Bone marrow (tissue), 2 donors: ENCODE measurements at regions not wholly inside any gene's neighbourhood (a gene's known extent, or its start where the extent isn't known, plus 50 kb on each side); places are given as distances from the start of the nearest gene placed in this dataset.

Experiments
- DNase-seq, 2 donors: peaks; one replicate each; lab custom pipeline; 2025; lab: John Stamatoyannopoulos, UW

DNA sequence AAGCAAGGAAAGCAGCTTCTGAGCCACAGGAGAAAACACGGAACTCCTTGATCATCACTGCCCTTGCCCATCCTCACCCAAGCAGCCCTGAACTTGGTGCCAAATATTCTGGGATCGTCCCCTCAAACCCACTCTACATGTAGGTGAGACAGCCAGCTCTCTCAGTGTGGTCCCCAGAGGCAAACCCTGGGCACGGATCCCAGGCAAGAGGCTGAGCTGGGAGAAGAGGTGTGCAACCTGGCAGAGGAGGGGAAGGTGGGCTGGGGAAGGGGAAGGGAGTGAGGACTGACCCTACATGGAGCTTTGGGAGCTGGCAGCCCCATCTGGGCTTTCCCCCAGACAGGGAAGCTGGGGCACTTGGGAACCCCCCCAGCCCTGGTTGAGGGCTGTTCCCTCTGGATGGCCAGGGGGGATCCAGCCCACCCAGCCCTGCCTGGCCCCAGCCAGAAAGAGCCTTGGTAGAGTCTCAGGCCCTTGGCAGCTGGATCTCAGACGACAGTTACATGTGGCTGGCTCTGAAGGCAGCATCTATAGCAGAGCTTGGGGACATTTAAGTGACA, 186.2 kb upstream of the CST7 start:
- no peak for DNase-seq

DNA sequence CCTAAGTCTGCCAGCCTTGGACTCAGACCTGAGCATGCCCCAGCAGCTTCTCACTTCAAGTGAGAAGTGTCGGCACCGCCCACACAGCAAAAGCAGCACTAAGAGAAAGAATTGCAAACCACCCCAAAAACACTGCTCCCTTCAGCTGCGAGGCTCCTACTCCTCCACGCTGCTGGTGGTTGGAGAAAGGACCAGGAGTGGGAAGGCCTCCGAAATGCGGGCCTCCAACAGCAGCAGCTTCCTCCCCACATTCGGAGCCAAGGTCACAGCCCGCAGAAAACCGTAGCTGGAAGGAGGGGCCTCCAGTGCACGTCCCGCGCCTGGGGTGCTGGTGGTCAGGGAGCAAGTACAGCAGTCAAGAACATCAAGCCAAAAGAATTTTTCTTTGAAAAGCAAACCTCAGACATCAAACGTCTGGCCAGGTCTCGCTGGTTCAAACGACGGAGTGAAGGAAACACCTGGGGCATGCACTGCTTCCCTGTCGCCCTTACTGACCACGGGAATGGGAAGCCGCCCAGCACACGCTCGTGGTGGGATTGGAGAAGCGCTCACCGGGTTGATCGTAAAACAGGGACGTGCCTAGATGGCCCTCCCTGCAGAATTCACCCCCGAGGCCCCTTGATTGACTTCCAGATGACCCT, 185.6 kb upstream of the CST7 start:
- no peak for DNase-seq

DNA sequence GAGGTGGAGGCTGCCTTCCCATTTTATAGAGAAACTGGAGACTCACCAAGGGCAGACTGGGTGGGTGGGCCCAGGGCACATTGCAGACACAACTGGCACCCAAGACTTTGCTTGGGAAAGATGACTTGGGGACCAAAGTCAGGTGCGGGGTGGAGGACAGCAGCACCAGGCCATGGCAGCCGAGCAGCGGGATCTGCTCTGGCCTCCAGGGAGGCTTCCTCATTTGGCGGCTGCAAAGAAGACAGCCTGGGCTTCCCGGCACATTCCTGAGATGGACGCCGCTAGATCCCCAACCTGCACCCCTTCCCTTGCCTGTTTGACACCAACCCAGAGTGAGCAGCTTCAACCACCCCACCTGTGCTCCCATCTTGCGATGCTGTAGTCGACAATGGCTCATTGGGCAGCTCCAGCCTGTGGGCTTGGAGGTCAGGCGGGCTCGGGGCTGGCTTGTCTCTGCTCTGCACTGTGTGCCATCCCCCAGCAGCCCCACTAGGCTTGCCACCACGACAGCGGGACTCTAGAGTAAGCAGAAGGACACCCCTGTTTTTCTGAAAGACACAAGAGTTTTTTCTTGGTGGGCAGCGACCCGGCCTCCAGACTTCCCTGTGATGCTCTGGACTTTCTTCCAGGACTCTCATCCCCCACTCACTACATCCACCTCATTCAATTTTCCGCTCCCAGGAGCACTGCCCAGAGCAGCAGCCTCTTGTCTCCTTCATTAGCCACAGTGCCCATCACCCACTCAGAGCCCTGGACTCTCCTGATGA, 184.9 kb upstream of the CST7 start:
- no peak for DNase-seq

DNA sequence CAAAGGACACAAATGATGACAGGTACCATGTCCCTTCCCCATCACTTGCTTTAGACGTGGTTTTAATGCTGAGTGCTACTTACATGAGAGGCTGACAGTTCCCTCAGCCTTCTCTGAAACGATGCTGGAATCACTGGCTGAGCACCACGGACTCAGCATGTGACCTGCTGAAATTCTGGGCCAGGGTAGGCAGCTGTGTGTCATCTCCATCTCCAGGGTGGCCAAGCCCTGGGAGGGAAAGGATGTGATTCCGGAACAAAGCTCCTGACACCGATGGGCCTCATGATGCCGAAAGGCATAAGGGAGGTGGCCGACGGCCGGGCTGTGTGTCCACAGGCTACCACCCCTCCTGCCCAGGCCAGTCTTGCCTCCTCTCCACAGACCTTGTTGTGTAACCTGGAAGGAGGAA, 184.3 kb upstream of the CST7 start:
- DNase-seq = no peak

DNA sequence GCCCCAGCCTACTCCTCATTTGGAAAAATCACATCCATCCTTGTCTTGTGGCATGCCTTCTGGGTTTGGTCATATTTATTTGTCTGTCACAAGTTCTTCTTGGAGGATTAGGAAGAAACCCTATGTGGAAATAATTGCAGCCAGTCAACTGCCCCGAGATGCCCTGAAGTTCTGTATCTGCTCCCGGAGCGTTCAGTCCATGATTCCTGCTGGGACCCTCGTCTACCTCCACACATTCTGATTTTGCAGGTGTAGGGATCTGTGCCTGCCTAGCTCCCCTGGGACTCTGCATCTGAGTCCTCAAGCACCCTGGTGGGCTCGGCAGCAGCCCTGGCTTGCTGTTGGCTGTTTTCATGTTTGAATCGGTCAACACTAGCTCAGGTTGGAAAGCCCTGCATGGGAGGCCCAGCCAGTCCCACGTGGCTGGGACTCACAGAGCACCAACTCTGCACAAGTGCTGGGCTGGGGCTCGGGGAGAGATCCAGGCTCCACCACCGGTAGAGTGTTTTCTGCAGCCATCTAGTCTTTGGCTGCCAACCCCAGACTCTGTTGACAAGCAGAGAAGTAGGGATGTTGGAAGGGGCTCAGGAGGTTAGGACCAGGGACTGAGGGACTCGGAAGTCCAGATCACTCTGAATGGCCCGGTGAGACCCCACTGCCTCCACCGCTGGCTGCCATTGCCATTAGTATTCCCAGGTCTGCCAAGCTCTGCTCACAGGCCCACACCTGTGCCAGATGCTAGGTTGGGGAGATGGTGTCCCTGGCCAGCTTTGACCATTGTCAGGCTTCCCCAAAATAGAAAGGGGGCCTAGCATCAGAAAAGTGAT, 183.5 kb upstream of the CST7 start:
- no peak for DNase-seq

DNA sequence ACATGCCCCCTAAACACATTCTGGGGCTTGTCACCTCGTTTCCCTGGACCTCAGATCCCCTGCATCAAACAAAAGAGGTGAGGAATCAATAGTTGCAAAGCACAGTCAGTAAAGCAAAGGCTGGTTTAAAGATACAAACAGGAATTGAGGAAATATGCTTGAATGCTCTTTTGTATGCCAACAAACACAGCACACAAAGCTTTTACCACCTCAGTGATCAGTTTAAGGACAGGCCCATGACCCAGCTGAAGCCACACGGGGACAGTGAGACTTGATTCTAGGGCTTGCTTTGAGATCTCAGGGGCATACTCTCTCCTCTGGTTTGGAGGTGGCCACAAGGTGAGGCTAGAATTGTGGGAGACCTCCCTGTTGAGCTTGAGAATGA, 182.9 kb upstream of the CST7 start:
- DNase-seq = no peak

DNA sequence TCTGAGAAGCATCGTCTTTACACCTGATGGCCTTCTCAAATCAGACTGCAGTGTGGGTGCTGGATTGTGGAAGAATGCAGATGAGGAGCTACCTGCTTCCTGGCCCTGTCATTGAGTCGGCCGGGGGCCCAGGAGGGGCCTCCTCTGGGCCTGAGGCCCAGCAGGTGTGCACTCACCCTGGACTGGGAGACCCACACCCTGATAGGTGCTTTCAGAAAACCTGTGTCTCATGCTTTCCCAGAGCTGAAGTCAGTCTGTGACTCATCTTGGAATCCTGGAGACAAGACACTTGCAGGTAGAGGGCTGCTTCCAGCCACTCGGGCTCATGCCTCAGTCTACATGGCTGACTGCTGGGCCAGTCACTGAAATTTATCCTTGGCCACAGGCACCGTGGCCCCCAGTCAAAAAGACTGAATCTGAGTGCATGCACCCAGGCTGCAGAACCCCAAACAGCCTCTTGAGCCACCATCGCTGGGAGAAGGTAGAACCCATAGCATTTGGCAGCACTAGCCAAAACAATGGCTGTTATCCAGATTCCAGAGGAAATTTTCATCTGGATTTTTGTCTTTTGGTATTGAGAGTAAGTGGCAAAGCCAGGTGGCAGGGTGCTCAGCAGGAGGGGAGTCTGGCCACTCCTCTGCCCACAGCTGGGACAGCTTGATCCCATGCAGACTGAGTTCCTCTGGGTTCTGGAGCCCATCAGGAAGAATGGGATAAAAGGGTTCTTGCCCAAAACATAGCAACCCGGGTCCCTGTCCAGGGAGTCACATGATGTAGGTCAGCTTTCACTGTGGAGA, 182.0 kb upstream of the CST7 start:
- DNase-seq = no peak

DNA sequence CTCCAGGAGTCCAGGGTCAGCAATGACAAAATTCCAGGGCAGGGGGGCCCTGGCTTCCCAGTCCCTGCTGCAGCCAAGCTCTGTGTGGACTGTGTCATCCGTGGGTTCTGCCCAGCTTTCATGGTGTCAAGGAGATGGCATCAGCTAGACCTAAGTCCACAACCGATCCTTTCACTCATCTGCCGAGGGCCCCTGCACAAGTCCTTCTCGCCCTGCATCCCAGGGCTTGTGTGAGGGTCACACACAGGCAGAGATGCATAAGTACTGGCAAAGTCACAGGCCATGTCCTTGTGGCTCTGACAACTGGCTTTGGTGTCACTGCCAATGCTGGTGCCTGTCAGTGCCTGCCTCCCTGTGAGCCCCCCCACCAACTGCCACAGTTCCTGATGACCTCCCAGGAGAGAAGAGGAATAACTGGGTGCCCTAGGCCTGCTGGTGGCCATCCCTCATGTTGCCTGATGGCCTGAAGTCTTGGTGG, 181.4 kb upstream of the CST7 start:
- no peak for DNase-seq

DNA sequence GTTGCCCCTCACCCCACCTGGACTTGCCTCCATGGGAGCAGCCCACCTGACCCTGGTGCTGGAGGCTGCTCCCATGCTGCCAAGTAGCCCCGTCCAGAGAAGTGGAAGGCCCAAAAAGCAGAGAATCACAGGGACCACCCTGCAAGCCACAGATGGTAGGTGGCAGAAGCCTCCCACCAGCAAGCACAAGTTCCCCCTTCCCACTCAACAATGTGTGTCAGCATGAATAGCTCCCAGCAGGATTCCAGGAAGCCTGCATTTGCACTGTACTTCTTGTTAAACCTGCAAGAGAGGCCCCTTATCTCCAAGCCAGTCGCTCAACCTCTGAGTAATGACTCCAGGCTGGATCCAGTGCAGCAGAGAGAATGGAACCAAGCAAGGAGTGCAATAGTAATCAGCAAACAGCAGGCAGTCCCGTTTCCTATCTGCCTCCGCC, 180.8 kb upstream of the CST7 start:
- DNase-seq = no peak

DNA sequence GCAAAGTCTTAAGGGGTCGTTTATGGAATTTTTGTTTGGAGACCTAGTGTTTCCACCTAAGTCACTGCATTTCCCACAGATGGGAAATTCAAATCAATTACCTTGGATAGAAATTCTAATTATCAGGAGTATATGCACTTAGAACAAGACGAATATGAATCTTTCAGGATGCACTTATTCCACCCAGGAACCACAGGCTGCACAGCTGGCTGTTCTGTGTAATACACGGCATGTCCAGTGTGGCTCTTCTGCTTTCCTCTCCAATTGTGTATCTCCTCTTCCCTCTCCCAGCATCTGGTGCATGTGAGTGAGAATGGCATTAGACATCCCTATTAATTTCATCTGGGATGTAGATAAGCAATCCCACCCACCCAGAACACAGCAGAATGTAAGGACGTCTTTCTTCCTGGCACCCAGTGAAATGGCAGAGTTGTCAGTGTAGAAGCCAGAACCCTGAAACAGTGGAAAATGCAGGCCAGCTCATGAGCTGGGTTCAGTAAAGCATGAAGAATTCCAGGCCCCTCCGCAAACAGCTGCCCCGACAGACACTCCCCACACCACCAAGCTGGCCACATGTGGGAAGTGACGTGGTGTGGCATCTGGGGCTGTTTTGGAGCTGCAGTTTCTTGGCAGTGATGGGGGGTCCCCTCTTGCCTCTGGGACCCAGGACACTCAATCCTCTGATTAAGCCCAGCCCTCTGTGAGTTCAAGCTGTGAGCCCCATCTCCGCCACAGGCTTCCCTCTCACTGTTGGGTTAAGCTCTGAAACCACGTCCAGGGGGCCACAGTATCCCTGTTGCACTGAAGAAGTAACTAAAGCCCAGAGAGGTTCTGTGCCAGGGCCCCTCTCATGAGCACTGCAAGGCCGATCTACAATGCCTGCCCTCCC, 180.1 kb upstream of the CST7 start:
- no peak for DNase-seq

DNA sequence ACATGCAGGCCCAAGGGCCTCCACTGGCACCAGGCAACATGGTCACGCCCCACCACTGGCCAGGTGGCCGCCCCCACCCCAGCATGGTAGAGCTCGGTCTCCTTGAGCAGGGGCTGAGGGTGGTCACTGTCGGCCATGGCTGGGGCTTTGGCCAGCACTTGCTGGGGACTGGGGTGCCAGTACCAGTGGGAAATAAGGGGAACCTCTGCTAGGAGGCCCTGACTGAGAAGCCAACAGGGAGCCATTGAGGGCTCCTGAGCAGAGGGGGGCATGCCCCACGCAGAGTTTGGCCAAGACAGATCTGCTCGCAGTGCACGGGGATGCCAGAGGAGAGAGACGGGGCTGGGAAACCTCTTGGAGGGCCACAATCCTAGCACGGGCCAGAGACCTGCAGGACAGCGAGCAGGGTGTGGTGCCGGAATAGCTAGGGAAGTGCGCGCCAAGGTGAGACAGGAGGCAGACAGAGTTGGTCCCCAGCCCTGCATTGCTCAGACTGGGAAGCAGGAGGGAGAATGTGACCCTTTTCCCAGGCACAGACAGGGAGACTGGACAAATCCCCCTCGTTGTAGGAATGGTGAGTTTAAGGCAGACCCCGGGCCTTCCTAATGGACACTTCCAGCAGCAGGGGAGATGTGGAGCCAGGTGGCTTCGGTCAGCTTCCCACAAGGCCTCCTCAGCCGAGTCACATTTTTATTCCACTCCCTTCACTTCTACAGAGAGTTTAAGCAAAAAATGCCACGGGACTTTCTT, 179.0 kb upstream of the CST7 start:
- DNase-seq = no peak

DNA sequence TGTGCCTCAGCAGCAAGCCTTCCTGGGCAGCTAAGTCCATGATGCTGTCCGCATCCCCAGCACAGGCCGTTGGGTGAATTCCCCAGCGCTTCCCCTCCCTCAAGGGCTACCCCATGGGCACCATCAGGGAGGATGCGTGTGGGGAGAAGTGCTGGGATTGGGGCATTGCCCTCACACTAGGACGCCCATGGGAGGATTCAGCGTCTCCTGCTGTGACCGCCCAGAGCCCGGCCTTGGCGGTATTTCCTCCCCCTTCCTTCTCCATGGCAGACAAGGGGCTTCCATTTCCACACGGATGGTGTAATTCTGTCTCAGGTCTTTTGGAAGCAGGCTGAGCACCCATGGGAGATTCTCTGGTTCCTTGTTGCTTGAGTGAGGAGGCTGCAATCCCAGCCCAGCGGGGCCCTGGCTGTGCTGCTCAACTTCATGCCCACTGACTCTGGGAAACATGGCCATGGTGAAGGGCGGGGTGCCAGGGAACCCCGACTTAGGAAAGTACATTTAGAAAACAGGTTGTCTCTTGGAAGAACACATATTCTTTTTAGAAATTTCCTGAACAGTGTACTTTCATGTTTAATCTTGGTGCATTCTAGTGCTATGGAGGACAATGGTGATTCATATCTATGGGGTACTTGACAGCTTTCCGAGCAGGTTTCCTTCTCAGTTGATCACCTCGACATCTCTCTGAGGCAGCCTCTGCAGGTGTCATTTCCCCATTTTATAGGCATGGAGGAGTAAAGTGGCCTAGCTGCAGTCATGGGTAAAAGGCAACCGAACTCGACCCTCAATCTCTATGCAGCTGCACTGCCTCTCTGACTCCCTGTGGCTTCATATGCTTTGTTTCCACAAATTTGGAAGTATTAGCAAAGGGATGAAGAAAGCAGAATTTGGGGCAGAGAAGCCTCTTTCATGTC, 178.2 kb upstream of the CST7 start:
- no peak for DNase-seq

DNA sequence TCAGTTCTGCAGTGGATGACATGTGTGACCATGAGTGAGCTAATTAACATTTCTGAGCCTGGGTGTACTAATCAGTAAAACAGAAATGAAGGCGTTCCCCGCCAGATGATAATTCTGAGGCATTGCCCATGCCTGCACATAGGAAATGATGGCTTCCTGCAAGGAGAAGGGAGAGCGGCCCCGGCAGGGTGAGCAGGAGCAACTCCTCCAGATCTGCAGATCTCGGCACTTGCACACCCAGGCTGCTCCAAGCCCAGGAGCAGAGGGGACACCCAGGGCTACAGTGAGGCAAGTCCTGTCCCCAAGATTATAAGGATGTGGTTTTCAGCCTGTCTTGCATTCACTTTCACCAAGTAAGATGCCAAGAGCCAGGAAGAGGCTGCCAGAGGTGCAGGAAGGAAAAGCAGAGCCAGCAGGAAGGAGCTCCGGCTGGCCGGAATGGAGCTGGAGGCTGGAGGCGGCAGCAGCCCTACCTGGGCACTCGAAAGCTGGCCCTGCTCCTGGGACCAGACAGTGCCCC, 177.5 kb upstream of the CST7 start:
- no peak for DNase-seq

DNA sequence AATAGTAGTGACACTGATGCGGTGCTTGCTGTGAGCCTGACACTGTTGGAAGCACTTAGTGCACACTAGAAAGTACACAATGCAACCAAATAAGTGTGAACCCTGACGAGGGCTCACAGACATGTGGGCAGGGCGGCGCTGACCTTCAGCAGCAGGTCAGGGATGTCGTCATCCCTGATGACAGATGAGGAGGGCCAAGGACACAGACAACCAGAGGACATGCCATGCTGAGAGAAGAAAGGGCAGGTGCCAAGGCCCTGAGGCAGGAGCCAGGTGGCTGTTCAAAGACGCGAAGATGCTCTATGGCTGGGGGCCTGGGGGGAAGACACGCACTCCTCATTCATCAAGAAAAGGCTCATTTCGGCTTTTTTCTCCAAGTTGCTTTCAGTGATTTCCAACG, 176.4 kb upstream of the CST7 start:
- no peak for DNase-seq

DNA sequence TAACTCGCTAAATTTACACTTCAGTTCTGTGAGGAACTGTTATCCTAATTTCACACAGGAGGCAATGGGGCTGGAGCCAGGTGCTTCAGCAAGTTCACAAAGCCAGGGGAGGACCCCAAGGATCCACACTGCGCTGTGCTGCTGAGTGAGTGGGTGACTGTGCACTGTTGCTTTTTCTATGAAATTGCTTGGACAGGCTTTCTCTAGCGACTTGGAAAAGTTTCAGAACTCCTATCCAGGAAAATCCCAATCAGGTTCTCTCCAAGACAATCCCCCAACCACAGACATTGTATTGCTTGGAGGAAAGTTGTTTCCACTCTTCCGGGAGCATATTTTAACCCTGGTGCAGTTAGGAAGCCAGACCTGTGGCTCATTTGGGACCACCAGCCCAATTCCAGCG, 175.9 kb upstream of the CST7 start:
- DNase-seq = no peak

DNA sequence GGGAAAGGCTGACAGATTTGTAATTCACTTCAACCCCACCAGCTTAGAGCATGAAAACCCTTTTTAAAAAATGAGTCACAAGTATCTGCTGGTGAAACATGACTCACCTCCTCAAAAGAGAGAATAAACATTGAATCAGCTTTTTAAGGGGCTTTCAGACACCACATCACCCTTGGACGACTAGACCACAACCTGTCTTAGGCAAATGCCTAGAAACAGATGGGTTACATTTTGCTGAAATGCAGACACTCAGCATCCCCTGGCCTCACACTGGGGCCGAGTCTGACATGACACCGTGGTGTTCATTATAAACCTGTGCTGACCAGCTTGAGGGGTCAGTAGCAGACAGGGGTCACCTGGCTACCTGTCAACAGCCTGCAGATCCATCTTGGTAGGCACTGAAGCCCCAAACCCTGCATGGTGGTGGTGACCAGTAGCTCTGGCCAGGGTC, 175.3 kb upstream of the CST7 start:
- no peak for DNase-seq

DNA sequence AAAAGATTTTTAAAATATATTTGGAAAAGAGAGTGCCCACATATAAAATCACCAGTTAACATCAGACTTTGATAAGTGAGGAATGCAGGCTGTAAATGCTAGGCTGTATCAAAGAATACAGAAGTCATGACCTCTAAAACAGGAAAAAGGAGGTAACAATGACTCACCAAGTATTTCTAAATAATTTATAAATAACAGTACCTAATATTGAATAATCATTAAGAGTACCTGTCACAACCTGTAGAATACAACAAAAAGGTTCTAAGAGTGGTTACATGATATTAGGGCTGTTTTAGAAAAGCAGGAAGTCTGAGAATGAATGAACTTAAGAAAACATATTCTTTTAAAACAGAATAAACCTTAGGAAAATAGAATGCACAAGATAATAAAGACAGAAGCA, 173.1 kb upstream of the CST7 start:
- DNase-seq = no peak

DNA sequence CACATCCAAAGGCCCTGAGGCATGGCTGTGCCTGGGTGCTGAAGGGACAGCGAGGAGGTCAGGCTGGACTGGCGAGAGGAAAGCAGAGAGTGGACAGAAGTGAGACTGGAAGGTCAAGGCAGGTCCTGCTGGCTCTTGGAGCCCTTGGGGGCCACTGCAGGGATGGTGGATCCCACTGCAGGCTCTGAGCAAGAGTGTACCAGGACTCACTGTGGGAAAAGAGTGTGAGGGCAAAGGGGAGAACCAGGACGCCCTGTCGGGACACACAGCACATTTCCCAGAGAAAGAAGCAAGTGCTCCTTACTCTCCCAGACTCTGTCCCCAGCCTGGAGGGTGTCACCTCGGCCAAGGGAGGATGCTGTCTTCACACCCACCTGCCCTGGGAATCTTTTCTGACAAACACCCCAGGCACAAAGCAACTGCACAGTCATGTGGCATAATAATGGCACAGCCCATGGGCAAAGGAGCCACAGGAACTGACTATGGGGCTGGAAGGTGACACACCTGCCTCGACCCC, 172.3 kb upstream of the CST7 start:
- no peak for DNase-seq
